ENCODE measurements at regions not wholly inside any gene's neighbourhood (a gene's known extent, or its start where the extent isn't known, plus 50 kb on each side); places are given as distances from the start of the nearest gene placed in this dataset.

DNA sequence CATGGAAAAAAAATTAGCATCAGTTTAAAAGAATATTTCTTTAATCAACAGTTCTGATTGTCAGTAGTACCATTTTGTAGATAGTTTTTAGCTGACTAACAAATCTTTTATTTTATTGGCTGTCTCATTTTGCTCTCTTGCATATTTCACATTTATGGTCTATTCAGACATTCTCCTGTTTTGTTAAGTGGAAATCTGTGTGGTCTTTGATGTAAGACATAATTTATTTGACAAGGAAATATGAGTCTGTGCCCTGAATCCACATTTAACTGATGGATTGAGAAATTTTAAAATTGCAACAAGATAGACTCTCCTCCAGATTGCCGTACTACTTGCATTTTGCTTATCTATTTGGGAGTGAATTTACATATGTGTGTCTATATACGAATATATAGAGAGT lies 96.3 kb upstream of the ATP5MC3 start:
- TF ChIP-seq, protein P1, sequence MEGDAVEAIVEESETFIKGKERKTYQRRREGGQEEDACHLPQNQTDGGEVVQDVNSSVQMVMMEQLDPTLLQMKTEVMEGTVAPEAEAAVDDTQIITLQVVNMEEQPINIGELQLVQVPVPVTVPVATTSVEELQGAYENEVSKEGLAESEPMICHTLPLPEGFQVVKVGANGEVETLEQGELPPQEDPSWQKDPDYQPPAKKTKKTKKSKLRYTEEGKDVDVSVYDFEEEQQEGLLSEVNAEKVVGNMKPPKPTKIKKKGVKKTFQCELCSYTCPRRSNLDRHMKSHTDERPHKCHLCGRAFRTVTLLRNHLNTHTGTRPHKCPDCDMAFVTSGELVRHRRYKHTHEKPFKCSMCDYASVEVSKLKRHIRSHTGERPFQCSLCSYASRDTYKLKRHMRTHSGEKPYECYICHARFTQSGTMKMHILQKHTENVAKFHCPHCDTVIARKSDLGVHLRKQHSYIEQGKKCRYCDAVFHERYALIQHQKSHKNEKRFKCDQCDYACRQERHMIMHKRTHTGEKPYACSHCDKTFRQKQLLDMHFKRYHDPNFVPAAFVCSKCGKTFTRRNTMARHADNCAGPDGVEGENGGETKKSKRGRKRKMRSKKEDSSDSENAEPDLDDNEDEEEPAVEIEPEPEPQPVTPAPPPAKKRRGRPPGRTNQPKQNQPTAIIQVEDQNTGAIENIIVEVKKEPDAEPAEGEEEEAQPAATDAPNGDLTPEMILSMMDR (IDR thresholded peaks at IDR 0.05): no peak
- no peak for TF ChIP-seq POLR2A (IDR thresholded peaks at IDR 0.05)

All from testis (tissue), 2 donors.